C4-2B (cell line): ENCODE measurements at regions not wholly inside any gene's neighbourhood (a gene's known extent, or its start where the extent isn't known, plus 50 kb on each side); places are given as distances from the start of the nearest gene placed in this dataset.

Experiments
- ZFX ChIP-seq: fragments of 450-650 bp; IDR thresholded peaks from 2 replicates; pipeline ENCODE4 v1.6.1; 2017
- TF ChIP-seq, protein P1 (sequence below): fragments of 450-650 bp; conservative IDR thresholded peaks from 2 replicates; pipeline ENCODE4 v1.5.1; 2017; ENCODE audit warnings: mild to moderate bottlenecking

DNA sequence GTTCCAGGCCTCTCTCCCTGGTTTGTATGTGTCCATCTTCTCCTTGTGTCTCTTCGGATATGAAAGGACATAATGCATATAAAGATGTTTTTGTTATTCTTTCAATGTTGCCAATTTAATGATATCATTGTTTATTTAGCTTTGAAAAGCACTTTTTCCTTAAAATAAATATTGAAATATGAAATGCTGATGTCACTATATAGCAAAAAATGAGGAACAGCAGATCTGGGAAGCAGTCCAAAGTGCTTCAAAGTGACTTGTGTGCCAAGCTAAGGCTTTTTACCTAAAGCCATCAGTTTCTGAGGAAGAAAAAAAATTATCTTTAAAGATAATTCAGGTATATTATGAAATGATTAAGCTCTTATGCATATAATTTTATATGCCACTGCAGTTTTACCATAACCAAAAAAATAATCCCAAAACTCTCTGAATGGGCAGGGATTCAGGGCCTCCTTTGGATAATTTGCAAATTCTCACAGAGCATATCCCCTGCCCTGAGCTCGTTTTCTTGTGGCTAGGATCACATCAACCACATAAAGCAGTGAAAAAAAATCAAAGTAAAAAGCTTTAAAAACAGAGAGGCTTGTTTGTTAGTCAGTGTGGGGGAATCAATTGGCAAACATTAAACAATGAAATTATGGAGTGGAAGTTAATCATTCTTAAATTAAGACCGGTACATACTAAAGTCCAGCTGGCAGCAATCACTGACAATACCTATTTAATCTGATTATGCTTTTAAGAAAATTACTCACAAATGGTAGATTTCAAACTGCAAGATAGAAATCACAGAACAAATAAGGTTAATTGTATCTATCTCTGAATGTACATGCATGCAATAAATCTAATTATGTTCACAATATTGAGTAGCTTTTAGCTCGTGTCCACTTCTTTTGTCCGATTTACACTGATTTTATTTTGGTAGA is 1027.9 kb upstream of the ADGRB3 start:
- TF ChIP-seq, protein P1, sequence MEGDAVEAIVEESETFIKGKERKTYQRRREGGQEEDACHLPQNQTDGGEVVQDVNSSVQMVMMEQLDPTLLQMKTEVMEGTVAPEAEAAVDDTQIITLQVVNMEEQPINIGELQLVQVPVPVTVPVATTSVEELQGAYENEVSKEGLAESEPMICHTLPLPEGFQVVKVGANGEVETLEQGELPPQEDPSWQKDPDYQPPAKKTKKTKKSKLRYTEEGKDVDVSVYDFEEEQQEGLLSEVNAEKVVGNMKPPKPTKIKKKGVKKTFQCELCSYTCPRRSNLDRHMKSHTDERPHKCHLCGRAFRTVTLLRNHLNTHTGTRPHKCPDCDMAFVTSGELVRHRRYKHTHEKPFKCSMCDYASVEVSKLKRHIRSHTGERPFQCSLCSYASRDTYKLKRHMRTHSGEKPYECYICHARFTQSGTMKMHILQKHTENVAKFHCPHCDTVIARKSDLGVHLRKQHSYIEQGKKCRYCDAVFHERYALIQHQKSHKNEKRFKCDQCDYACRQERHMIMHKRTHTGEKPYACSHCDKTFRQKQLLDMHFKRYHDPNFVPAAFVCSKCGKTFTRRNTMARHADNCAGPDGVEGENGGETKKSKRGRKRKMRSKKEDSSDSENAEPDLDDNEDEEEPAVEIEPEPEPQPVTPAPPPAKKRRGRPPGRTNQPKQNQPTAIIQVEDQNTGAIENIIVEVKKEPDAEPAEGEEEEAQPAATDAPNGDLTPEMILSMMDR = no peak
- TF ChIP-seq ZFX = no peak
